ENCODE measurements at regions not wholly inside any gene's neighbourhood (a gene's known extent, or its start where the extent isn't known, plus 50 kb on each side); places are given as distances from the start of the nearest gene placed in this dataset.

DNA sequence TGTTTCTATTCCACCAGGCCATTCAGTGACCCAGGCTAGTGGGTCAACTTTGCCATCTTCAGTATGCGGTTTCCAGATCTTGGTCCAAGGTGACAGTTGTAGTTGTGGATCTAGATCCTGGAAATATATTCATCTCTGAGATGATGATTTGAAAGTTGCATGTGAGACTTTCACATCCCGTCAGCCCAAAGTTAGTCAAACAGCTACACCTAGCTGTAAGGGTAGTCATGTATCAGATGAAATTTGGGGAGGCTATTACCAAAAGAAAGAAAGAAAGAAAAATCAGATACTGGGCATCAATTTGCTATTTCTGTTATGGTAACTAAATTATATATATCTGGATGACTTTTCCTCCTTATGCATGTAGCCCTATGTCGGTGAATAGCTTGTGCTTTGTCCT is 259.4 kb upstream of the ARX start:
- Histone ChIP-seq H3K27me3 (no peaks in the 10 kb centered on the region), H3K4me3 (no peak overlapping the region), H3K9me3 (no peaks in the 10 kb centered on the region), H3K36me3 (no peaks in the 10 kb centered on the region), H3K27ac (no peak overlapping the region), H3K4me1 (no peaks in the 10 kb centered on the region)
- TF ChIP-seq POLR2A (IDR thresholded peaks at IDR 0.05) = no peak
- no peak for TF ChIP-seq EP300 (IDR thresholded peaks at IDR 0.05)
- TF ChIP-seq, protein P1, sequence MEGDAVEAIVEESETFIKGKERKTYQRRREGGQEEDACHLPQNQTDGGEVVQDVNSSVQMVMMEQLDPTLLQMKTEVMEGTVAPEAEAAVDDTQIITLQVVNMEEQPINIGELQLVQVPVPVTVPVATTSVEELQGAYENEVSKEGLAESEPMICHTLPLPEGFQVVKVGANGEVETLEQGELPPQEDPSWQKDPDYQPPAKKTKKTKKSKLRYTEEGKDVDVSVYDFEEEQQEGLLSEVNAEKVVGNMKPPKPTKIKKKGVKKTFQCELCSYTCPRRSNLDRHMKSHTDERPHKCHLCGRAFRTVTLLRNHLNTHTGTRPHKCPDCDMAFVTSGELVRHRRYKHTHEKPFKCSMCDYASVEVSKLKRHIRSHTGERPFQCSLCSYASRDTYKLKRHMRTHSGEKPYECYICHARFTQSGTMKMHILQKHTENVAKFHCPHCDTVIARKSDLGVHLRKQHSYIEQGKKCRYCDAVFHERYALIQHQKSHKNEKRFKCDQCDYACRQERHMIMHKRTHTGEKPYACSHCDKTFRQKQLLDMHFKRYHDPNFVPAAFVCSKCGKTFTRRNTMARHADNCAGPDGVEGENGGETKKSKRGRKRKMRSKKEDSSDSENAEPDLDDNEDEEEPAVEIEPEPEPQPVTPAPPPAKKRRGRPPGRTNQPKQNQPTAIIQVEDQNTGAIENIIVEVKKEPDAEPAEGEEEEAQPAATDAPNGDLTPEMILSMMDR (IDR thresholded peaks at IDR 0.05) = no peak
- 79 to 88% methylated on average over 3 of the region's 3 CpGs for WGBS, 2 donors
- no peak for DNase-seq (ENCODE audit: low spot score in 2 of 2)

DNA sequence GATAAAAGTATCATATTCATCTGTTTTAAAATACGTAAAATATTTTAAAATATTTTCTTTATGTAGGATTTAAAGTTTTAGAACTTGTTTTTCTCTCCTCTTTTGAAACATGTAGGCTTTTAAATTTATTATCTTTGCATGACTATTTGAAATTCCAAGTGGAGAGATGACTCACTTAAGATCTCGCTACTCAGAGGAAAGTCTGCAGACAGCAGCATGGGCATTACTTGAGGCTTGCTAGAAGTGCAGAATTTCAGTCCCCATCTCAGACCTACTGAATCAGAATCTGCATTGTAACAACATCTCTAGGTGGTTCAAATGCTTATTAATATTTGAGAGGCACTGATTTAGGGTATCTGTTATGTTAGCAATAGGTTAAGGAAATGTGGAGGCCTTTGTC is 225.7 kb upstream of the ARX start:
- H3K27ac ChIP-seq = no peak overlapping the region
- no peaks in the 10 kb centered on the region for H3K36me3 ChIP-seq
- WGBS, 2 donors = 65 to 82% methylated on average over 2 of the region's 2 CpGs
- no peaks in the 10 kb centered on the region for H3K4me1 ChIP-seq
- TF ChIP-seq POLR2A (IDR thresholded peaks at IDR 0.05) = no peak
- TF ChIP-seq, protein P1 (IDR thresholded peaks at IDR 0.05) = no peak
- TF ChIP-seq EP300 (IDR thresholded peaks at IDR 0.05) = no peak
- no peak overlapping the region for H3K4me3 ChIP-seq
- DNase-seq (ENCODE audit: low spot score in 2 of 2) = no peak
- no peaks in the 10 kb centered on the region for H3K9me3 ChIP-seq
- peaks cover 0 to 7% of the 10 kb centered on the region in 2 donors for H3K27me3 ChIP-seq

DNA sequence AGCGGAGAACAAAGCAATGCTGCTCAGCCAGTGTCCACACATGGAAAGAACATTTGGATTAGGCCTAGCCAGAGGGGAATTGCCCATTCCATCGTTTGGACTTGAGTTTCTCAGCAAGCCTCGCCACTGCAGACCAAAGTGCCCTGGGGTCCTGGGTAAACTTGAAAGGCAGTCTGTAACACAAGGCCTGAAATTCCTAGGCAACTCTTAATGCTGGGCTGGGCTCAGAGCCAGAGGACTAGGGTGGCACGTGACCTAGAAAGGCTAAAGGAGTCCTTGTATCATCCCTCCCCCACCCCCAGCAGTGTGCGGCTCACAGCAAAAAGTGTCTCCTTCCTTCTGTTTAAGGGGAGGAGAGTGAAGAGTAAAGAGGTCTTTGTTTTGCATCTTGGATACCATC is 210.4 kb upstream of the ARX start:
- Histone ChIP-seq H3K4me3 (no peak overlapping the region), H3K27me3 (no peaks in the 10 kb centered on the region), H3K36me3 (no peaks in the 10 kb centered on the region), H3K4me1 (no peaks in the 10 kb centered on the region), H3K27ac (no peak overlapping the region), H3K9me3 (no peaks in the 10 kb centered on the region)
- DNase-seq (ENCODE audit: low spot score in 2 of 2) = no peak
- TF ChIP-seq, protein P1 (IDR thresholded peaks at IDR 0.05) = no peak
- TF ChIP-seq POLR2A (IDR thresholded peaks at IDR 0.05) (no peak), EP300 (IDR thresholded peaks at IDR 0.05) (no peak)
- WGBS, 2 donors = 40 to 53% methylated on average over 1 to 5 of the region's 5 CpGs

DNA sequence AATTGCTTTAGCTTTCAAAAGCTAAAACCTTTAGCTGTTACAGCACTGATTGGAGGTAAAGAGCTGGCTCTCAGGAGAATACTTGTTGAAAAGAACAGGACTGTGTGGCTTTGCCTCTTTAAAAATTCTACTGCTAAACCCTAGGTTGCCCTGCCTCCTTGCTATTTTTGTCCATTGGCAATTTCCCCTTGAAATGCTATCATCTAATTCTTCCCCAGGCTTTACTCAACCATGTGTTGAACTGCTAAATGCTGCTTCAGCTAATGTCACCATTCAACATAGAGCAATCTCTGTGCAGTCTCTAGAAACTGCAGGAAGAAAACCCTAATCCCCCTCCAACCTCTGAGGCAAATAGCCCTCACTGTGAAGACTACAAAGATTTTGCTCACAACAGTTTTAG is 203.7 kb upstream of the ARX start:
- TF ChIP-seq POLR2A (IDR thresholded peaks at IDR 0.05) (no peak), EP300 (IDR thresholded peaks at IDR 0.05) (no peak)
- TF ChIP-seq, protein P1 (IDR thresholded peaks at IDR 0.05) = no peak
- no peaks in the 10 kb centered on the region for H3K27me3 ChIP-seq
- DNase-seq (ENCODE audit: low spot score in 2 of 2) = no peak
- H3K27ac ChIP-seq = no peak overlapping the region
- H3K4me3 ChIP-seq = no peak overlapping the region
- no peaks in the 10 kb centered on the region for H3K9me3 ChIP-seq
- H3K4me1 ChIP-seq = no peaks in the 10 kb centered on the region
- no peaks in the 10 kb centered on the region for H3K36me3 ChIP-seq

DNA sequence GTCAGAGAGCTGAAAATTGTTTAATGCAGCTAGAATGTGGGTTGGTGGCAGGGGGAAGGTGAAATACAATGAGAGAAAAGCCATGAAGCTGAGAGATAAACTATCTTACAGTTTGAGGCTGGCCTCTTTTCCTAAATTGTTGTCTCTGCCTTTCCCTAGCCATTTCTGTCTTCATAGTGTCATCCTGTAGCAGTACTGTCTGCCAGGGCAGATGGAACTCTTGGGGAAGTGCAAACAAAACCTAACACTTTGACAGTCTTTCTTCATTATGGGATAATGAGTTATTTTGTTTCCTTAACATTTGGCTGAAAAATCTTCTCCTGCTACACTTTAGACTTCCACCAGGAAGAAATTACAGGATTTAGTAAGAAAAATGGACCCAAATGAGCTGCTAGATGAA is 197.8 kb upstream of the ARX start:
- H3K4me3 ChIP-seq = no peak overlapping the region
- no peak overlapping the region for H3K27ac ChIP-seq
- H3K36me3 ChIP-seq = no peaks in the 10 kb centered on the region
- no peak for TF ChIP-seq EP300 (IDR thresholded peaks at IDR 0.05)
- no peak for TF ChIP-seq POLR2A (IDR thresholded peaks at IDR 0.05)
- TF ChIP-seq, protein P1 (IDR thresholded peaks at IDR 0.05) = no peak
- H3K4me1 ChIP-seq = no peaks in the 10 kb centered on the region
- H3K27me3 ChIP-seq = no peaks in the 10 kb centered on the region
- no peaks in the 10 kb centered on the region for H3K9me3 ChIP-seq
- DNase-seq (ENCODE audit: low spot score in 2 of 2) = no peak

Data from tibial nerve (tissue), 4 donors.